Calu3 (cell line): ENCODE measurements at regions not wholly inside any gene's neighbourhood (a gene's known extent, or its start where the extent isn't known, plus 50 kb on each side); places are given as distances from the start of the nearest gene placed in this dataset.

Experiments used
- BruUV-seq: library from RNA; stranded (reverse); fragments of 400-500 nt; replicated peaks from 2 replicates; lab custom pipeline; 2021; lab: Mats Ljungman, UMichigan
- CTCF ChIA-PET: fragments of 300-600 bp; sonication (Branson Sonifier 250); formaldehyde crosslinking; loops from one replicate; lab custom pipeline; 2022; ENCODE audit warnings: antibody characterized with exemption; lab: Charles Lee
- DNase-seq: peaks from one replicate; pipeline ENCODE4 v3.0.0; 2022
- H3K27ac Mint-ChIP-seq: one replicate; pipeline ENCODE4 v1.8.0; 2022; ENCODE audit warnings: mixed read lengths; ENCODE audit not compliant: unreplicated experiment
- H3K27me3 Mint-ChIP-seq: one replicate; pipeline ENCODE4 v1.8.0; 2022; ENCODE audit warnings: mixed read lengths; ENCODE audit not compliant: unreplicated experiment
- H3K36me3 Mint-ChIP-seq: one replicate; pipeline ENCODE4 v1.8.0; 2022; ENCODE audit warnings: mild to moderate bottlenecking, moderate library complexity, mixed read lengths; ENCODE audit not compliant: insufficient read depth, unreplicated experiment
- H3K4me1 Mint-ChIP-seq: one replicate; pipeline ENCODE4 v1.8.0; 2022; ENCODE audit warnings: mild to moderate bottlenecking, low read depth, mixed read lengths; ENCODE audit not compliant: unreplicated experiment
- H3K4me3 Mint-ChIP-seq: one replicate; pipeline ENCODE4 v1.8.0; 2022; ENCODE audit warnings: mild to moderate bottlenecking, low read depth, moderate library complexity, mixed read lengths; ENCODE audit not compliant: unreplicated experiment
- H3K9me3 Mint-ChIP-seq: one replicate; pipeline ENCODE4 v1.8.0; 2022; ENCODE audit warnings: low read depth, mixed read lengths; ENCODE audit not compliant: unreplicated experiment
- intact Hi-C: fragments of 100-400 bp; cut with micrococcal nuclease; formaldehyde crosslinking; loops from one replicate; pipeline ENCODE4 v1.10.0; 2022; ENCODE audit not compliant: unreplicated experiment
- TF ChIP-seq, protein P1 (sequence below): fragments of 200-600 bp; IDR thresholded peaks from one replicate; pipeline ENCODE4 v1.8.0; 2022; ENCODE audit warnings: antibody characterized with exemption; ENCODE audit not compliant: unreplicated experiment

DNA sequence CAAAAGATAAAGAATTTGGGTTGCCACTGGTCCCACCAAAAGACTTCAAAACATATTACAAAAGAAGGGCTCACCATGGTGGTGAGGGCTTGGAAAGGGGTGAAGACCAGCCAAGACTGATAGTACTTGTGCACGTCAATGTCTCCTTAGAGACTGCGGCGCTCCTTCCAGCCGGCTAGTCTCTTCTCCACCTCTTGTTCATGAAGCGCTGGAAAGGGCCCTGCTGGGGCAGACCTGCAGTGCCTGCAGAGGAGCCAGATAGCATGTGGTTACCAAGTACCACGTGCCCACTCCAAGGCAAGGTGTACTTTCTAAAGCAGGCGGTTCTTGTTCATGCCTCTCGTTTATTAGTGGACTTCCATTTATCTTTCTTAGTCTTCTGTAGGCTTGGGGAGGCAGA, 92.7 kb upstream of the FAM20A start:
- Mint-ChIP-seq H3K36me3 (no peaks in the 10 kb centered on the region), H3K27ac (no peak overlapping the region), H3K4me1 (no peaks in the 10 kb centered on the region), H3K9me3 (no peaks in the 10 kb centered on the region), H3K27me3 (peaks cover 5% of the 10 kb centered on the region), H3K4me3 (no peak overlapping the region)
- TF ChIP-seq, protein P1, sequence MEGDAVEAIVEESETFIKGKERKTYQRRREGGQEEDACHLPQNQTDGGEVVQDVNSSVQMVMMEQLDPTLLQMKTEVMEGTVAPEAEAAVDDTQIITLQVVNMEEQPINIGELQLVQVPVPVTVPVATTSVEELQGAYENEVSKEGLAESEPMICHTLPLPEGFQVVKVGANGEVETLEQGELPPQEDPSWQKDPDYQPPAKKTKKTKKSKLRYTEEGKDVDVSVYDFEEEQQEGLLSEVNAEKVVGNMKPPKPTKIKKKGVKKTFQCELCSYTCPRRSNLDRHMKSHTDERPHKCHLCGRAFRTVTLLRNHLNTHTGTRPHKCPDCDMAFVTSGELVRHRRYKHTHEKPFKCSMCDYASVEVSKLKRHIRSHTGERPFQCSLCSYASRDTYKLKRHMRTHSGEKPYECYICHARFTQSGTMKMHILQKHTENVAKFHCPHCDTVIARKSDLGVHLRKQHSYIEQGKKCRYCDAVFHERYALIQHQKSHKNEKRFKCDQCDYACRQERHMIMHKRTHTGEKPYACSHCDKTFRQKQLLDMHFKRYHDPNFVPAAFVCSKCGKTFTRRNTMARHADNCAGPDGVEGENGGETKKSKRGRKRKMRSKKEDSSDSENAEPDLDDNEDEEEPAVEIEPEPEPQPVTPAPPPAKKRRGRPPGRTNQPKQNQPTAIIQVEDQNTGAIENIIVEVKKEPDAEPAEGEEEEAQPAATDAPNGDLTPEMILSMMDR: no peak
- no peak for DNase-seq
- BruUV-seq: no TSS peak
- intact Hi-C loops: no loop called here
- CTCF ChIA-PET: no interaction called here

DNA sequence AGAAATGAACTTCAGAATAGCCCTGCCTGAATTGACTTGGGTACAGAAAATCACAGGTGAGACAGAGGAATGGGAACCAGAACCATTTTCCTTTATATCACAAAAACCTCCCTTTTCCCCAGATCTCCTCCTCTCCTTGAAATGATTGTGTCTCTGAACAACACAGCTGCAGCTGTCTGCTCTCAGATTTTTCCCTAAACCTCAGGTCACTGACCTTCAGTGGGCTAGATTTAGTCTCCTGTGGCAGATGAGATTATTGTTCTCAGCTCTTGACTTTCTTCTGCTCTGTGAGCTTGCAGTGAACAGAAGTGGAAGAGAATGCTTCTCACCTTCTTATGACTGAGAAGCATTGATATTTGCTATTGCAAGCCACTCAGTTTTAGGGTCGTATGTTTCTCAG, 92.3 kb upstream of the FAM20A start:
- CTCF ChIA-PET: no interaction called here
- Mint-ChIP-seq H3K27ac (no peak overlapping the region), H3K9me3 (no peaks in the 10 kb centered on the region), H3K36me3 (no peaks in the 10 kb centered on the region), H3K27me3 (peaks cover 9% of the 10 kb centered on the region), H3K4me3 (no peak overlapping the region), H3K4me1 (no peaks in the 10 kb centered on the region)
- no peak for DNase-seq
- BruUV-seq: no TSS peak
- intact Hi-C loops: no loop called here
- TF ChIP-seq, protein P1: no peak

GRCh38 chr17:68686108-68686988, 85.2 kb upstream of the FAM20A start:
- no peak for DNase-seq
- Mint-ChIP-seq H3K27ac (no peak overlapping the region), H3K4me1 (no peaks in the 10 kb centered on the region), H3K27me3 (peaks cover 49% of the 10 kb centered on the region), H3K4me3 (no peak overlapping the region), H3K36me3 (no peaks in the 10 kb centered on the region), H3K9me3 (no peaks in the 10 kb centered on the region)
- no TSS peak for BruUV-seq
- TF ChIP-seq, protein P1: no peak
- CTCF ChIA-PET: no interaction called here
- intact Hi-C loops: no loop called here

DNA sequence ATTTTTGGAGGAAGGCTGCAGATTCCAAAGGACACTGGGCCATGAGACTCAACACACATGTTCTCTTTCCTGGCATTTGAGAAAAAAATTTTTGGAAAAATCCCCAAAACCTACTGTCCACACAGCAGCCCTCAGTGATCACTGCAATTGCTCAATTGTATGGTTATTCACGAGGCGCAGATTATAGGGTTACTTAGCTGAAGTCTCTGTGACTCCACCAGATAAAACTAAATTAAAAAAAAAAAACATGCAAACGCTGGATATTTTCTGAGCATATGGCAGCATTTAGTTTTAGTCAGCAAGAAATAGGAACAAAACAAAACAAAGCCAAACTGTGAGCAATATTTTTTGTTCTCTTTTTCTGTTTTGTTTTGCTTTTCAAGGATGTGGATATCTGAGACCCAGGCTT, 83.8 kb upstream of the FAM20A start:
- TF ChIP-seq, protein P1: no peak
- CTCF ChIA-PET: no interaction called here
- Mint-ChIP-seq H3K27me3 (peaks cover 51% of the 10 kb centered on the region), H3K36me3 (no peaks in the 10 kb centered on the region), H3K4me3 (no peak overlapping the region), H3K27ac (no peak overlapping the region), H3K4me1 (no peaks in the 10 kb centered on the region), H3K9me3 (no peaks in the 10 kb centered on the region)
- no TSS peak for BruUV-seq
- no peak for DNase-seq
- intact Hi-C loops: no loop called here
